ENCODE measurements at regions not wholly inside any gene's neighbourhood (a gene's known extent, or its start where the extent isn't known, plus 50 kb on each side); places are given as distances from the start of the nearest gene placed in this dataset.

DNA sequence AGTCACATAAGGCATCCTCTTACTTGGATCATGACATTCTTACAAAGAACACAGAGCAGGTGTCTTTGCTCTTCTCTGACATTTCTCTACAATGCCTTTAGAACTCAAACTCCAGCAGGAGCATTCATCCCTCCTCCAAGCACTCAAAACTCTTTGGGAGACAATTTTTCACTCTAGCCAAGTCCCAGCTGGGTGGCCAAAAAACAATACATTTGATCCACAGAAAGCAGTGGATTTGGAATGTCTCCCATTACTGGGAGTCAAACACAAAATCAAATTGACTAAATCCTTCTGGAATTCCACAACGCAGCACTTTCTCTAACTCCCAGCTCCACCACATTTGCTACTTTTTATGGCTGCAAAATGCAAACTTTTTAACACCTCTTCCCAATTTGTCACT, 108.6 kb upstream of the VGLL2 start:
- no peak for TF ChIP-seq CTCF (conservative IDR thresholded peaks at IDR 0.05)
- no peak for TF ChIP-seq EZH2 (IDR thresholded peaks at IDR 0.05; ENCODE audit: low read depth)
